HG03469 (cell line): ENCODE measurements at regions not wholly inside any gene's neighbourhood (a gene's known extent, or its start where the extent isn't known, plus 50 kb on each side); places are given as distances from the start of the nearest gene placed in this dataset.
"Not testable (repeated sequence)": the region's sequence is repeated elsewhere in the genome, so short reads cannot be mapped to it uniquely, and the experiment has no call there.

Experiments
- ATAC-seq: cut with Tn5 transposase; IDR thresholded peaks from one replicate; pipeline ENCODE4 v1.9.1; 2021; ENCODE audit warnings: mild to moderate bottlenecking, moderate library complexity, moderate number of reproducible peaks; ENCODE audit not compliant: unreplicated experiment

DNA sequence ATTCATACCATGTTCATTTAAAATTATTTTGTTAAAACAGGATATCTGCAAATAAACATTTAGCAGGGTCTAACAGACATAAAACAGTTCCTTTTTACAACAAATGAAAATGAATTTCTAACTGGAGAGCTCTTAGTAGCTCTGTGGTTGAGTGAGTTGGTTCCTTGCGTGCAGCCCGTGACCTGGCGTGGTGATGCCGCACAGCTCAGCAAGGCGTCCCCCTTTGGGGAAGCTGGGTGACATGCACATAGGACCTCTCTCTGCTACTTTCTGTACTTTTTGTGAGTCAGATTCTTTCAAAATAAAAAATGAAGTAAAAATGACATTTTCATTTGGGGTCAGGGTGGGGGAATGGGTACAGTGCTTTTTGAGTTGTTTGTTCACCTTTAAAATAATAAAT, 75.9 kb downstream of the NPIPB11 start:
- ATAC-seq: not testable (repeated sequence)

DNA sequence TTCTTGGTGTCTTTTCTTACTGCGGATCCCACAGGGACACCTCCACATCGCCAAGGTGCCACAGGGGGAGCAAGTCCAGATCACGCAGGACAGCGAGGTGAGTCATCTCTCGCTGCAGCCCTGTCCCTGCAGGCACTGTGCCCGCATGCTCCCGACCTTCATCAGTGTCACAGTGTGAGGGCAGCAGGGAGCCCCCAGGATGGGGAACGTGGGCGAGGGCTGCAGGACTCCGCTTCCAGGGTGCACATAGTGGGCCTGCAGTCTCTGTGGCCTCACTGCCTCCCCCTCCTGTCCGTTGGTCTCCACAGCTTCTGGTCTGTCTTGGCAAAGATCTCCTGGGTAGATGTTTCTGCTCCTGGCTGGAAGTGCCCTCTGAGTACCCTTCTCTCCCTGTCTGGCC, 78.0 kb downstream of the NPIPB11 start:
- not testable (repeated sequence) for ATAC-seq

DNA sequence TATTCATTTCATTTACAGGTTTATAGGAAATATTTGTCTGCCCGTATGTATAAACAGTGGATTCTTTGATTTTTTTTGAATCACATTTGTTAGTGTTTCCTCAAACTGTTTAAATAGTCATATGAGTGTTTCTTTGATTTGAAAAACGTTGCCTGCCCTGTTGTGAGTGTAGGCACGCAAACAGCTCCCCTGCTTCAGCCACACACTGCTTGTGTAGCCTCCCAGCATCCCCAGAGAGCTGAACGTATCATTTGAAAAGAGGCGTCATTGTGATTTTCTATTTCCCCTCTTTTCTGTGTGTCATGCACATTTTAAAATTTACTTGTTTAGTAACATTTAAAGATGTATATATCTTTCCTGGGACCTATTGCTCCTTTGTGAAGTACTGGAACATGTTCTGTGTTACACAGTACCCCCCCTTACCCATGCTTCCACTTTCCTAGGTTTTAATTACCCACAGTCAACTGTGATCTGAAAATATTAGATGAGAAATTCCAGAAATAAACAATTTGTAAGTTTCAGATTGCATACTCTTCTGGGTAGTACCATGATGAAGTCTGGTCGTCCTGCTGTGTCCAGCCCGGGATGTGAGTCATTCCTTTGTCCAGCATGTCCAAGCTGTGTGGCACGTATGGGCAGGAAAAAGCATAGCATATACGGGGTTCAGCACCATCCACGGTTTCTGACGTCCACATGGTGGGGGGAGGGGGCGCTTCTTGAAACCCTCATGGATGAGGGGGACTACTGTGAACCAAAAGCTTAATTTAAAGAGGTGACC, 78.7 kb downstream of the NPIPB11 start:
- ATAC-seq: not testable (repeated sequence)

DNA sequence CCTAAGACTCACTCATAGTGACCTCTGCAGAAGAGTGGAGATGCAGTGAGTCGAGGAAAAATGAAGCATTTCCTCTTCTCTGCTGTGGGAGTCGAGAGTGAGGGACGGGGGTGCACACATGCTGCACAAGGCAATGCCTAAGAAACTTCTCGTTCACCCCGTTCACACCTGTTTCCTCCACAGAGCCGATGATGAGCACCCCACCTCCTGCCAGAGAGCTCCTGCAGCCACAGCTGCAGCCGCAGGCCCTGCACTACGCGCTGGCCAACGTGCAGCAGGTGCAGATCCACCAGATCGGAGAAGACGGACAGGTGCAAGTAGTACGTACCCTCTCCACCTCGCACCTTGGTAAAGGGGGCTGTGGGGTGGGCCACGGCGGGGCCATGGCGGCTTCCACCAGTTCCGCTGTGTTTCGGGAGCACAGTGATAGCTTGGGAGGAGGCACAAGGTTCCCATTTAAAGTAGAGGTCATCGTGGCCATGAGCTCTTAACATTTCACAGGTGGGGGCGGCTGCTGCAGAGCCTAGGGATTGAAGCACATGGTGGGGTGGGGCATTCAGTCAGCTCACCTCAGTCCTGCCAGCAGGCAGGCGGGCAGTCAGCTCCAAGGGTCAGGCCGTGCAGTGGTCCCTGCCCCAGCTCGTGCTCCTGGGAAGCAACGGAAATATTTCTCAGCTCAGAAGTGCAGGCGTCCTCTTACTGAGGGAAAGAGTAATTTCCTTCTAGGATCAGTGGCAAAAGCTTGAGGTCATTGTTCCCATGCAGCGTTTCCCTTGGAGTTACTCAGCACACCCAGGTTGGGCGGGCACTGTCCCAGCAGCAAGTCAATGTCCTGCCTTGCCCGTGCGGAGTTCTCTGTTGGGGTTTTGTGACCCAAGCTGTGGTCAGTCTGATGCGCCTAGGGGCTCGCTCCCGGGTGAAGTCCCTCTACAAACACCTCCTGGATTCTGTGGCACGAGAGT, 80.1 kb downstream of the NPIPB11 start:
- ATAC-seq: not testable (repeated sequence)

DNA sequence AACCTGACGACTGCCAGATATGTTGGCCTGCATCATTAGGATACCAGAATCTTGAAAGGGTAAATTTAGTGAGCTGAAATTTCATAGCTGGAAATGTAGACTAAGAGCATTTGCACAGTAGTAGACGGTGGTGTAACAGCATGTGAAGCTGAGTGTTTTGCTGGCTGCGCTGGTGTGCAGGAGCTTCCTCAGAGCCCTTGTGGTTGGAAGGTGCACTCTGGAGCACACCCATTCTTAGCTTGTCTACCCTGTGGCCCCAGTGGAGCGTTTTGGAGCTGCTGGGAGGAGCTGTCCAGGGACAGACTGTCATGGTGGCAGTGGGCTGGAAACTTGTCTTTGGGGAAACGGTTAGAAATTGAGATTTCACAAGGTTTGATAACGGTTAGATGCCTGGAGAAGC, 82.8 kb downstream of the NPIPB11 start:
- not testable (repeated sequence) for ATAC-seq

DNA sequence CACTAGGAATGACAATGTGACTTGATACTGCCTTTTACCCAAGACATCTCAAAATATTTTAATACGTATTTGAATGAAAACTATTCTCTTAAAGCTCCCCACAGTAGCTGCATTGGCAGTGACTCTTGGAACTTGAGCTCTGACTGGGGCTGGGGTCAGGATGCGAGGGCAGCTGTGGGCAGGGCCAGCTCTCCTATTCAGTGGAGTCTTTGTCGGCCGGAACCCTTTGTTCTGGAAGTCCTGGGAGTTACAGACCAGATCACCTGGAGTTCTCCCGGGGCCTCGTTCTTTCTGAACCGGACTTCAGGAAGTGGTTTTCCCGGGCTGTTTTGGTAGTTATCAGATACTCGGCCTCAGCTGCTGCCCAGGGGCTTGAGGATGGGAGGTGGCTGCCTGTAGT, 84.9 kb downstream of the NPIPB11 start:
- ATAC-seq: no peak

DNA sequence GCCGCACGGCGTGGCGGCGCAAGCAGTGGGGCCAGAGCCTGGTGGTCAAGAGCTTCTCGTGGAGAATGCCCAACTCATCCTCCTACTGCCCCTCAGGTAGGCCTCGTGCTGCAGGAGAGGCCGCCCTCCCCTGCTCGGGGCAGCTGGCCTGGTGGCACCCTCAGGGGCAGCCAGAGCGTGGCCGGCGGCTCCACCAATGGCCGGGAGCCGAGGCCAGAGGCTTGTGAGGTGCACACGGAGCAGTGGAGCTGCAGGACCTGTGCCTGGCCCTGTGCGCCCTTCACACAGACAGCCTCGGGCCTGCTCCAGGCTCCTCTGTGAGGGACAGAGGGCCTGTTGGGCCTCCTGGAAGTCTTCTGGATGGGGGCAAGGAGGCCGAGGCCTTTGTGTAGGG, 85.5 kb downstream of the NPIPB11 start:
- ATAC-seq: no peak

DNA sequence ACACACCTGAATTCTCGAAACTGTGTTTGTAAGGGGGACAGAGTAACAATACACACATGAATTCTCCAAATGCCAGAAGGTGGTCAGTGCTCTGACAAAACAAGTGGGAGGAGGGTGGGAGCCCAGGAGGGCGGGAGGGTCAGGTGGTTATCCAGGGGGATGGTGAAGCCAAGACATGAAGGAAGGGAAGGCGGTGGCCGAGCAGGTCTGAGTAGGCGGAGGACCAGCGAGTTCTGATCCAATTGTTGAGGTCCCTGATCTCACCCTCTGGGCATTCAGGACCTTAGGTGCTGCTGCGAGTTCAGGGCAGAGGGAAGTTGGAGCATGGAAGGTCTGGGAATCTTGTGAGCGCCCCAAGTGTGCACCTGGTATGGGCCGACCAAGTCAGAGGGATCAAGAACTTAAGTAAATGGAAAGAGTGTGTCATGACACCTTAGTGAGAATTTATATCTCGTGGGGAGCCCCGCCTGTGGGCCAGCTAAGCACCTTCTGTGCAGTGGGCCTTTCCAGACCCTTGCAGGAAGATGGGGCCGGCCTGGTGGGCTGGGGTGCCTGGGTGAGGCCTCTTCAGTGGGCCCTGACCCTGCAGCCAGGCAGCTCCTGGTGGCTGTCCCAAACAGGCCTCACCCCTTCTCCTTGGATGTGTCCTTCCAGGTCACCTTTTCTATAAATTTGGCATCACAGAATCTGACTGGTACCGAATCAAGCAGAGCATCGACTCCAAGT, 86.1 kb downstream of the NPIPB11 start:
- ATAC-seq: no peak

DNA sequence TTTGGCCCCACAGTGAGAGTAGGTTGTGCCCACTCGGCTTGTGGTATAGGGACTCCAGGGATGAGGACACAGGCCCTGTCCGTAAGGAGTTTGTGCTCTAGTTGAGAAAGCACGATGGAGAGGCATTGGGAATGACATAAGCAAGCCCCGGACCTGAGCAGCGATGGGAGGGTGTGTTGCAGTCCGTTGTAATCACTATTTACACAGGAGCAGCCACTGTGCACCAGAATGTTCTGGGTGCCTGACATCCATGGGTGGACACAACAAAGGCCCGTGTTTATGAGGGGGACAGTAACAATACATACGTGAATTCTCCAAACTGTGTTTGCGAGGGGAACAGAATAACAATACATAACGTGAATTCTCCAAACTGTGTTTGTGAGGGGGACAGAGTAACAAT, 86.8 kb downstream of the NPIPB11 start:
- ATAC-seq: no peak

DNA sequence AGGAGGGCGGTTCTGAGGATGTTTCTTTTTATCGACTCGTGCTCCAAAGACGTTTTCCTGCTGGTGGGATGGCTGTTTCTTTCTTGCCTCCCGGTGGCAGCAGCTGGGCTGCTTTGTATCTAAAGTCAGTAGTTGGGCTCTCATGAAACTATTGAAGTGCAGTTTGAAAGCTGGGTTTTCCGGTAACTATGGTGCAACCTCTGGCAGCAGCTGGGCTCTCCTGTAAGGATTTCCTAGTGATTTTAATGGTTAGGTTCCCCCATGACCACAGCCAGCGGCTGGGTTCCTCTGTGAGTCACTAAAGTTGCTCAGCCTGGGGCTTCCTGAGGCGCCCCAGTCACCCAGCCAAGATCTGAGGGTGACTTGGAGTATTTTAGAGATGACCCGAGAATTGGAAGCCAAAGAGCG, 87.9 kb downstream of the NPIPB11 start:
- not testable (repeated sequence) for ATAC-seq

DNA sequence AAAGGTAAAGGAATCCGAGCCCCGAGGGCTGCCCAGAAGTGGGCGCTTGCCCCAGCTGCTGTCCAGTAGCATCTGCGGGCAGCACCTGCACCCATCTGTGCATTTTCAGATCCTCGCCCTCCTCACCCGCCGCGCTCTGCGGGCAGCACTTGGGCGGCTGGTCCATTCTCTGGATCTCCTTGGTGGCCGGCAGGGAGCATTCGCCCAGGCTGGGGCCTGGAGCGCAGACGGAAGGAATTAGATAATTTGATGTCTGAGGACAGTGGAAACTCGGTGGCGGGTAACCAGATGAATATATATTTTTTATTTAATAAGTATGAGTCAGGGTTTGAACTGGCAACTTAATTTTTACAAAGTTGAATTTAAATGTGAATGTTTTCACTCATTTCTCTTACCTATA, 88.5 kb downstream of the NPIPB11 start:
- no peak for ATAC-seq

DNA sequence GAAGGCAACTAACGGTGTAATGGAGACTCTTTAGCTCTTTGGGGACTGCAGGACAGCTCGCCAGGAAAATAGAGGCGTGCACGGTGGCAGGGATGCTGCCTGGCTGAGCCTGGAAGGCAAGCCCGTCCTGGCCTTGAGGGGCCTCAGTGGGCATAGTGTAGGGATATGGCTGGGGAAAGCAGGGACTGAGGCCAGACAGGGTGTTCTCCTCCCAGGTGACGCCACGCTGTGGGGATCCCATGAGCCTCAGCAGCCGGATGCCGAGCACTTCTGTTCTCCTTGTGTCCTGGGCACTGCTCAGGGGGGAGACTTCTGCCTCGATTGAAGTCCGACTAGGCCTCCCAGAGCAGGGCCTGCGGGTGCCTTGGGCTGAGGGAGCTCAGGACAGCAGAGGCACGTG, 89.2 kb downstream of the NPIPB11 start:
- no peak for ATAC-seq

DNA sequence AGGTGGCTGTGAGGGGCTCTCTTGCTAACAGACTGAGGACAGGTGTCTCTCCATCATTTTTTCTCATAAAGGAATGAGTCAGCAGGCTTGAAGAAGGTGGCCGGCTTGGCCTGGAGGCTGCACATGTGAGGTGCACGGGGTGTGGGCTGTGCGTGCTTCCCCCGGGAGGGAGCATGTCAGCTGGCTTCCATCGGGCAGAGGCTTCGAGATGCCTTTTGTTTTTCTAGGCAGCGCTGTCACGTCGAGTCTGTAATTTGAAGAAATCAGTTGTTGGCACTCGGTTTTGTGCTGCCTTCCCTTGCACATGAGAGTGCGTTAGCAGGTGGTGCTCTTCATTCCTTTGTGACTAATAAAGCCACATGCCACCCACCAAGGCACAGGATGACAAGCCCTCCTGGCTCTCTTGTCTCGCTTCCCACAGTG, 89.7 kb downstream of the NPIPB11 start:
- ATAC-seq: no peak

DNA sequence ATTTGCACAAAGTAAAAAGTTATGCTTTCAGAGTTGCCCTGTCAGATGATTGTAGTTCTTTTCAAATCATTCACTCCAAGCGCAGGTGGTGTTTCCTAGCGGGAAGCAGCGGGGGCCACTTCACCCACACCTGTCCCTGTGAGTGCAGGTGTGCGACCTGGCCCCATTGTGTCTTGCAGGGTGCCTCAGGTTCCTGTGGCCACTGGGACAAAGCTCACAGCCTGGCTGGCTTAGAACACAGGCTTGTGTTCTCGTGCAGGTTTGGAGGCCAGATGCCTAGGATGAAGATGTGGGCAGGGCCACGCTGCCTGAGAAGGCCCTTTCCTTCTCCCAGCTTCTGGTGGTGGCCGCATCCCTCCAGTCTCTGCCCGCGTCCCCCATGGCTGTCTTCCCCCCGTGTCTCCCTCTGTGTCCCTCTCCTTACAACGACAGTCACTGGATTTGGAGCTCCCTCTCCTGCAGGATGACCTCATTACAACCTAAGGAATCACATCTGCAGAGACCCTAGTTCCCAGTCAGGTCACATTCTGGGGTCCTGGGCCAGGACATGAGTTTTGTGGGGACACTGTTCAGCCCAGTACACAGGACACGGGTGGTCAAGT, 90.5 kb downstream of the NPIPB11 start:
- ATAC-seq: no peak

DNA sequence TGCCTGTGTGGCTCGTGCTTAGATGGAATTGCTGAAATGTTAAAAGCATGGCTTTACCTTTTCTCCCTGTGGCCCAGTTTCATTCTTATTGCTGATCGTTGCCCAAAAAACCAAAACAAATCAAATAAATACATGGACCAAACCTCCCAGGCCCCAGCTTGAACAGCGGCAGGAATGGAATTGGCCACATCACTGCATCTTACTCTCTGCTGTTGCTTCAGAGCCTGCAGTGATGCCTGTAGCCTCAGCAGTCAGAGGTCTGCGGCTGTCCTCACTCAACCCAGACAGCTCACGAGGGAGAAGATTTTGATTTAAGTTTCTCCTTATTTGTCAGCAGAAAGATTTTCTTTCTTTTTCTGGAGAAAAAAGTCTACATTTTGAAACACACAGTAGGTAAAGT, 91.5 kb downstream of the NPIPB11 start:
- no peak for ATAC-seq

DNA sequence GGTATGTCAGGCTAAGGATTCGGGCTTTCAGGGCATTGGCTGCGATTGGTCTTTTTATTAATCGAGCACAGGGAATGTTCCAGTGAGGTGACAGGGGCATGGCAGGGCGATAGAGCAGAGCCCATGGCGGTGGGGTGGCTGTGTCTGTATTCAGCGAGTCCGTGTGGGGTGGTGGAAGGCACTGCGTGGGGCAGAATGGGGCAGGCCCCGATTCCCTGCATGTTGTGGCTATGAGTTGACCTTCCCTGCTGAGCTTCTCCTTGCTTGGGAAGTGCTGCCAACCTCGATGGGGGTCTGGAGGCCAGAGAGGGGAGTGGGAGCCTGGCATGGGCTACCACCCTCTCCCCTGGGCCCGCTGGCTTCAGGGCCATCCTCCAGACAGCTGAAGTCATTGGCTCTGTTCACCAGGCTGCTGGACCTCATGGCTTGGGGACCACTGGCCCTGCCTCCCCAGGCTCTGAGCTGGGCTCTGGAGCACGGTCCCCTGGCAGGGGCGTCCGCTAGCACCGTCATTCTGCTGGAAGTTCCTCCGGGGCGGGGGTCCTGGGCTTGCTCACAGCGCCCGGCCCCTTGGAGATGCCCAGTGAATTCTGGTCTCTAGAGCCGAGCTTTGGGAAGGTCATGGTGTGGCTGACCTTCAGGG, 92.1 kb downstream of the NPIPB11 start:
- ATAC-seq: no peak

DNA sequence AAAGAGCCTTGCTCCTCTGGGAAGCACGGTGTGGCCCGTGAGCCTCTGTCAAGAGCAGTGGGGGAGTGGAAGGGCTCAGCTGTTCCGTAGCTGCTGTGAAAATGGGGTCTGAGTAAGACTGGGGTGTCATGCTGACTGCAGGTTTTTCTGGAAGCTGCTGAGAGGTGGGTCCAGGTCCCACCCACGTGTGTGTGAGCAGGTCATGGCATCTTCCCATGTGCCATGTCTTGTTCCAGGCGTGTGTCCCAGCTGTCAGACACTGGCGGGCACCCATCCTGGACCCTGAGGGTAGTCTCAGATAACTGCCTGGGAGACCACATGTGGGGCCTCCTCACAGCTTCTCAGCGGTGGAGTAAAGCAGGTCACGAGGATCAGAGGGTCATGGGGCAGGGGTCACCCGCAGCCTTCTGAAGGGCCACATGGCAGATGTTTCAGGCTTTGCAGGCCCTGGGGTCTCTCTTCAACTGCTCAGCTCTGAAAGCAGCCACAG, 92.9 kb downstream of the NPIPB11 start:
- no peak for ATAC-seq

DNA sequence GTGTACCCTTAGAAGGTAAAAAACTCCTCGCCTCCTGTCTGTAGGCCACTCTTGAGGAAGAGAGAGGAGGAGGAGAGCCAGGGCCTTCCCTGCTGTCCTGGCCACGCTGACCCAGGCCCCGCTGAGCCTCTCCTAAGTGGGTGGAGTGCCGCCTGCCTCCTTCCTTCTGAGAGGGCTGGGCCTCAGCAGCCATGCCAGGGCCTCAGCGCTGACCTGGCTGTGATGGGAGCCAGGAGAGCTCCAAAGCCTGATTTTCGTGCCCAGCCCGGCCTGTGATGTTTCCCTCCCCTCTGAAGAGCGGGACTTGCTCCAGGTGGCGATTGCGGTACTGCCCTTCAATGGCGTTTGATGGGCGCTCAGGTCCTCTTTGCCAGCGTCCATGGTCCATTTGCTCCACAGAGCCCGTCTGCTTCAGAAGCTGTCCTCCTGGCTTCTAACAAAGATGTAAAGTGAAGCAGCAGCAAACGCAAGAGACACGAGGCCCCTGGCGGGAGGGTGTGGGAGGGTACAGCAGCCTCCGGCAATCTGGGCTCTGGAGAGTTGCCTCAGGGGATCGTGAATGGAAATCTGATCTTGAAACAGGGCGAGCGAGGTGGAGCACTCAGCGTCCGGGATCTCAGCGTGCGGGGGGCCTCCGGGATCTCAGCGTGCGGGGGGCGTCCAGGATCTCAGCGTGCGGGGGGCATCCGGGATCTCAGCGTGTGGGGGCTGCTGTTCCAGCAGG, 93.5 kb downstream of the NPIPB11 start:
- ATAC-seq: no peak

DNA sequence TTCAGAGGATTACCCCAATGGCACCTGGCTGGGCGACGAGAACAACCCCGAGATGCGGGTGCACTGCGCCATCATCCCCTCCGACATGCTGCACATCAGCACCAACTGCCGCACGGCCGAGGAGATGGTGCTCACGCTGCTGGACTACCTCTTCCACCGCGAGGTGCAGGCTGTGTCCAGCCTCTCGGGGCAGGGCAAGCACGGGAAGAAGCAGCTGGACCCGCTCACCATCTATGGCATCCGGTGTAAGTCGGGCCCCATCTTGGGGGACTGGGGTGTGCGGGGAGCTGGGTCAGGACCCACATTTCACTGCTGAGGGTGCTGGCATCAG, 94.2 kb downstream of the NPIPB11 start:
- not testable (repeated sequence) for ATAC-seq
